MCF 10A (cell line): ENCODE measurements at regions not wholly inside any gene's neighbourhood (a gene's known extent, or its start where the extent isn't known, plus 50 kb on each side); places are given as distances from the start of the nearest gene placed in this dataset.

ENCODE experiments used
- BruUV-seq: library from RNA; stranded (reverse); fragments of 400-500 nt; replicated peaks from 2 replicates; lab custom pipeline; 2021; lab: Mats Ljungman, UMichigan
- CTCF ChIA-PET: fragments of 300-600 bp; sonication (Branson Sonifier 250); formaldehyde crosslinking; extraction: SDS; loops from one replicate; lab custom pipeline; 2021; ENCODE audit warnings: antibody characterized with exemption, inconsistent platforms; lab: Yijun Ruan, JAX
- POLR2A ChIA-PET: fragments of 300-600, 350-650 bp; sonication (Branson Sonifier 250); formaldehyde crosslinking; extraction: SDS; loops from one replicate; lab custom pipeline; 2020; ENCODE audit warnings: antibody characterized with exemption, inconsistent platforms; lab: Yijun Ruan, JAX
- DNase-seq: peaks from one replicate; pipeline ENCODE4 v3.0.0-alpha.2; 2018; ENCODE audit not compliant: unreplicated experiment
- H3K27ac Mint-ChIP-seq: one replicate; pipeline ENCODE4 v1.8.0; 2022; ENCODE audit warnings: mild to moderate bottlenecking, low read depth, mixed read lengths; ENCODE audit not compliant: unreplicated experiment
- H3K27me3 Mint-ChIP-seq: one replicate; pipeline ENCODE4 v1.8.0; 2022; ENCODE audit warnings: mixed read lengths; ENCODE audit not compliant: insufficient read depth, unreplicated experiment
- H3K36me3 Mint-ChIP-seq: one replicate; pipeline ENCODE4 v1.8.0; 2022; ENCODE audit warnings: mild to moderate bottlenecking, moderate library complexity, mixed read lengths; ENCODE audit not compliant: insufficient read depth, unreplicated experiment
- H3K4me1 Mint-ChIP-seq: one replicate; pipeline ENCODE4 v1.8.0; 2022; ENCODE audit warnings: mixed read lengths; ENCODE audit not compliant: insufficient read depth, unreplicated experiment
- H3K4me3 Mint-ChIP-seq: one replicate; pipeline ENCODE4 v1.8.0; 2022; ENCODE audit warnings: mild to moderate bottlenecking, moderate library complexity, mixed read lengths; ENCODE audit not compliant: unreplicated experiment
- H3K9me3 Mint-ChIP-seq: one replicate; pipeline ENCODE4 v1.8.0; 2022; ENCODE audit warnings: mixed read lengths; ENCODE audit not compliant: unreplicated experiment
- intact Hi-C: fragments of 100-400 bp; cut with micrococcal nuclease; formaldehyde crosslinking; loops from 2 replicates; pipeline ENCODE4 v1.14.1; 2022
- TF ChIP-seq, protein P1 (sequence below): fragments of 200-600 bp; IDR thresholded peaks from one replicate; pipeline ENCODE4 v1.8.0; 2022; ENCODE audit warnings: antibody characterized with exemption, mild to moderate bottlenecking; ENCODE audit not compliant: unreplicated experiment

DNA sequence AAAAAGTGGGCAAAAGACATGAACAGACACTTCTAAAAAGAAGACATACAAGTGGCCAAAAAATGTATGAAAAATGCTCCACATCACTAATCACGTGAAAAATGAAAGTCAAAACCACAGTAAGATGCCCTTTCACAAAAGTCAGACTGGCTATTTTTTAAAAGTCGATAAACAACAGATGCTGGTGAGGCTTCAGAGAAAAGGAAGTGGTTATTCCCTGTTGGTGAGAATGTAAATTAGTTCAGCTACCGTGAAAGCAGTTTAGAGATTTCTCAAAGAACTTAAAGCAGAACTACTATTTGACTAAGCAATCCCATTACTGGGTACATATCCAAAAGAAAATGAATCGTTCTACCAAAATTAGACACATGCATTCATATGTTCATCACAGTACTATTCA, 237.0 kb downstream of the KIF21A start:
- TF ChIP-seq, protein P1, sequence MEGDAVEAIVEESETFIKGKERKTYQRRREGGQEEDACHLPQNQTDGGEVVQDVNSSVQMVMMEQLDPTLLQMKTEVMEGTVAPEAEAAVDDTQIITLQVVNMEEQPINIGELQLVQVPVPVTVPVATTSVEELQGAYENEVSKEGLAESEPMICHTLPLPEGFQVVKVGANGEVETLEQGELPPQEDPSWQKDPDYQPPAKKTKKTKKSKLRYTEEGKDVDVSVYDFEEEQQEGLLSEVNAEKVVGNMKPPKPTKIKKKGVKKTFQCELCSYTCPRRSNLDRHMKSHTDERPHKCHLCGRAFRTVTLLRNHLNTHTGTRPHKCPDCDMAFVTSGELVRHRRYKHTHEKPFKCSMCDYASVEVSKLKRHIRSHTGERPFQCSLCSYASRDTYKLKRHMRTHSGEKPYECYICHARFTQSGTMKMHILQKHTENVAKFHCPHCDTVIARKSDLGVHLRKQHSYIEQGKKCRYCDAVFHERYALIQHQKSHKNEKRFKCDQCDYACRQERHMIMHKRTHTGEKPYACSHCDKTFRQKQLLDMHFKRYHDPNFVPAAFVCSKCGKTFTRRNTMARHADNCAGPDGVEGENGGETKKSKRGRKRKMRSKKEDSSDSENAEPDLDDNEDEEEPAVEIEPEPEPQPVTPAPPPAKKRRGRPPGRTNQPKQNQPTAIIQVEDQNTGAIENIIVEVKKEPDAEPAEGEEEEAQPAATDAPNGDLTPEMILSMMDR = no peak
- Mint-ChIP-seq H3K27me3 (no peaks in the 10 kb centered on the region), H3K4me3 (no peak overlapping the region), H3K4me1 (no peaks in the 10 kb centered on the region), H3K9me3 (peaks cover 7% of the 10 kb centered on the region), H3K36me3 (no peaks in the 10 kb centered on the region), H3K27ac (no peak overlapping the region)
- CTCF ChIA-PET = no interaction called here
- no TSS peak for BruUV-seq
- POLR2A ChIA-PET = no interaction called here
- DNase-seq = no peak
- intact Hi-C loops = no loop called here

DNA sequence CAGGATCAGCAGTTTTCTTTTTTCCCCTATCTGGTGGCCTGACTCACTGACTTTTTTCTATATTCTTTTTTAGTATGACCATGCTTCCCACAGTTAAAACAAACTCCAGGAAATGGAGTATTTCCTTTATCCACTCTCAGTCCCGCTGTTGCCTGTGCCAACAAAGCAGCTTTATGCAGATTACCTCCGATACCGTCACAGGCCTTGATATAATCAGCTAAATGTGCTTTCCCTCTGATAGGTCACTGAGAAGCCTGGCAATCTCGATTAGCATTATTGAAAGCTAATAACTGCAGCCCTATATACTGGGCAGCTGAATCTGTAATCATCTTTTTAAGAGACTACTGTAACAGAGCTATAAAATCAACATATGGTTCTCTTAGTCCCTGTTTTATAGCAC, 243.6 kb downstream of the KIF21A start:
- no peak overlapping the region for H3K27ac Mint-ChIP-seq
- H3K36me3 Mint-ChIP-seq = no peaks in the 10 kb centered on the region

DNA sequence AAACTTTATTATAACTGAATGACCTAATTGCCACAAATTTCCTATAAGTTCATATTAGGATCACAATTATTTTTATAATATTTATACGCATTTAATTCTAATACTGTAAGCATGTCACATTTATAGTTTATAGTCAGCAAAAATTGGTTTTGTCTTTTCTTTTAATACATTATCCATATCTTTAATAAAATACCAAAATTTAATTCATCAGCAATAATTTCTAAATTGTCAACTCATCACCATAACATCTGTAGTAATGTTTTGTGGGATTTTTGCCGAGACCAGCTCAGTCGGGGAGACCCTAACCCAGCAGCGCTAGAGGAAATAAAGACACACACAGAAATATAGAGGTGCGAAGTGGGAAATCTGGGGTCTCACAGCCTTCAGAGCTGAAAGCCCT, 254.2 kb downstream of the KIF21A start:
- Mint-ChIP-seq H3K27ac (no peak overlapping the region), H3K4me3 (no peak overlapping the region), H3K9me3 (no peaks in the 10 kb centered on the region), H3K36me3 (no peaks in the 10 kb centered on the region), H3K27me3 (no peaks in the 10 kb centered on the region), H3K4me1 (no peaks in the 10 kb centered on the region)
- TF ChIP-seq, protein P1 = no peak
- ChIA-PET CTCF (no interaction called here), POLR2A (no interaction called here)
- intact Hi-C loops = no loop called here
- no peak for DNase-seq
- BruUV-seq = no TSS peak

More for the DNA sequence above, 243.6 kb downstream of the KIF21A start:
- intact Hi-C loops = no loop called here
- DNase-seq = no peak
- TF ChIP-seq, protein P1 = no peak
- H3K4me1 Mint-ChIP-seq = no peaks in the 10 kb centered on the region
- no peaks in the 10 kb centered on the region for H3K27me3 Mint-ChIP-seq
- no peak overlapping the region for H3K4me3 Mint-ChIP-seq
- no peaks in the 10 kb centered on the region for H3K9me3 Mint-ChIP-seq
- BruUV-seq = no TSS peak
- ChIA-PET POLR2A (interaction anchor here (0.7 kb wide), 1 partner anchor 95 kb away, joined by 3 read pairs; no protein-coding TSS in a partner anchor), CTCF (no interaction called here)

DNA sequence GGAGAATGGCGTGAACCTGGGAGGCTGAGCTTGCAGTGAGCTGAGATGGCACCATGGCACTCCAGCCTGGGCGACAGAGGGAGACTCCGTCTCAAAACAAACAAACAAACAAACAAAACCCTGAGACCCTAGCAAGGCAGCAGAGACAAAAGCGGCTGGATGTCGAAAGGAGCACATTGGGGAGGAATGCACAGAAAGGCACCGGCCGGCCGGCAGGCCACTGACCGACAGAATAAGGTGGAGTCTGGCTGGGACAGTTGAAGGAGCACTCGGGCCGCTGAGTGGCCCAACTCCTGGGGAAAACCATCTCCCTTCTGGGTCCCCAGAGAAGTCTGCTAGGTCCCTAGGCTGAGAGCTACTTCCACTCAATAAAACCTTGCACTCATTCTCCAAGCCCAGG, 256.2 kb downstream of the KIF21A start:
- no peak for DNase-seq
- POLR2A ChIA-PET = no interaction called here
- TF ChIP-seq, protein P1 = no peak
- H3K4me3 Mint-ChIP-seq = no peak overlapping the region
- H3K9me3 Mint-ChIP-seq = no peaks in the 10 kb centered on the region
- no peaks in the 10 kb centered on the region for H3K27me3 Mint-ChIP-seq
- CTCF ChIA-PET = no interaction called here
- no TSS peak for BruUV-seq
- H3K36me3 Mint-ChIP-seq = no peaks in the 10 kb centered on the region
- no peaks in the 10 kb centered on the region for H3K4me1 Mint-ChIP-seq
- no peak overlapping the region for H3K27ac Mint-ChIP-seq
- intact Hi-C loops = no loop called here
